ENCODE measurements at regions not wholly inside any gene's neighbourhood (a gene's known extent, or its start where the extent isn't known, plus 50 kb on each side); places are given as distances from the start of the nearest gene placed in this dataset.

DNA sequence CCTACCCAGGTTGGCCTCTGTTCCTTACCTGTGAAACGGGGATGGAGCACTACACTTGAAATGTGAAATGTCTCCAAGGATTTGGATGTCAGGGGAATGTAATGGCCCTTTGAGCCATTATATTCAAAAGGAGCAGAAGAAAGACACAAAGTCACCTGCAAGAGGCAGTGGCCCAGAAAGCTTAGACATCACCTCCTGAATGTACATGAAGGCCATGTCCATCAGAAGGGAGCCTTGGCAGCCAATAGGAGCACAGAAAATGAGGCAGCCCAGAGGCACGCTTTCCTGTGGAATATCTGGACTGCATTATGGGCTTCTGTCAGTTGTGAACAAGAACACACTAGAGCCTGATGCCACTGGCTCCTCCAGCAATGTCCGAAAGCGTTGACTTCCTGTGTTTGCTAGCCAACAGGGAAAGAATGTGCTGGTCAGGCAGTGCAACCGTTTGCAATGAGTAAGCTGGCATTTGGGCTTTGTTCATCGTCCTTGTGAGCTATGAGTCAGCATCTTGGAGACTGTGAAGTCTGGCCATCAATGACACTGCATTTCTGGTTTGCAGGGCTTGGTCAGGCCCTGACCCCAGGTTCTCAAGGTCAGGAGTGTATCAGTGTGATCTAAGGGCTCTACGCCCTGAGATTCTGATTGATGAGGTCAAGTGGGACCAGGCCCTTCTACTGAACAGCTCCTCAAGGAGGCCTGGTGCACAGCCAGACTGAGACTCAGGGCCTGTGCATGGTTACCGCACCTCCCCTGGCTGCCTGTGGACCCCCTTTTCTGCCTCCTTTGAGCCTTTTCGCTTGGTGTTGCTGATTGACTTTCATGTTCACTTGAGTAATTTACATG is 222.4 kb downstream of the RPS24 start:
- Histone ChIP-seq H3K4me3 (no peak overlapping the region), H3K27me3 (no peaks in the 10 kb centered on the region), H3K36me3 (replicated peaks in 1 of 2) (no peaks in the 10 kb centered on the region), H3K27ac (peak overlapping the region in 4 of 5 donors; percentile 59 to 93 (median 74)), H3K4me1 (replicated peaks in 1 of 2) (peaks cover 0 to 14% of the 10 kb centered on the region in 2 donors), H3K9me3 (replicated peaks in 1 of 3) (no peaks in the 10 kb centered on the region)
- 45 to 64% (median 49%) methylated on average over 8 to 9 of the region's 9 CpGs for WGBS, 4 donors
- intact Hi-C loops (cut with DNase I), result no loop called here
- peak; percentile 79 to 94 (median 92) for DNase-seq
- TF ChIP-seq, protein P1, sequence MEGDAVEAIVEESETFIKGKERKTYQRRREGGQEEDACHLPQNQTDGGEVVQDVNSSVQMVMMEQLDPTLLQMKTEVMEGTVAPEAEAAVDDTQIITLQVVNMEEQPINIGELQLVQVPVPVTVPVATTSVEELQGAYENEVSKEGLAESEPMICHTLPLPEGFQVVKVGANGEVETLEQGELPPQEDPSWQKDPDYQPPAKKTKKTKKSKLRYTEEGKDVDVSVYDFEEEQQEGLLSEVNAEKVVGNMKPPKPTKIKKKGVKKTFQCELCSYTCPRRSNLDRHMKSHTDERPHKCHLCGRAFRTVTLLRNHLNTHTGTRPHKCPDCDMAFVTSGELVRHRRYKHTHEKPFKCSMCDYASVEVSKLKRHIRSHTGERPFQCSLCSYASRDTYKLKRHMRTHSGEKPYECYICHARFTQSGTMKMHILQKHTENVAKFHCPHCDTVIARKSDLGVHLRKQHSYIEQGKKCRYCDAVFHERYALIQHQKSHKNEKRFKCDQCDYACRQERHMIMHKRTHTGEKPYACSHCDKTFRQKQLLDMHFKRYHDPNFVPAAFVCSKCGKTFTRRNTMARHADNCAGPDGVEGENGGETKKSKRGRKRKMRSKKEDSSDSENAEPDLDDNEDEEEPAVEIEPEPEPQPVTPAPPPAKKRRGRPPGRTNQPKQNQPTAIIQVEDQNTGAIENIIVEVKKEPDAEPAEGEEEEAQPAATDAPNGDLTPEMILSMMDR (IDR thresholded peaks at IDR 0.05), result no peak
- peak in 1 of 2 donors; percentile 44 for TF ChIP-seq POLR2A (IDR thresholded peaks at IDR 0.05)

DNA sequence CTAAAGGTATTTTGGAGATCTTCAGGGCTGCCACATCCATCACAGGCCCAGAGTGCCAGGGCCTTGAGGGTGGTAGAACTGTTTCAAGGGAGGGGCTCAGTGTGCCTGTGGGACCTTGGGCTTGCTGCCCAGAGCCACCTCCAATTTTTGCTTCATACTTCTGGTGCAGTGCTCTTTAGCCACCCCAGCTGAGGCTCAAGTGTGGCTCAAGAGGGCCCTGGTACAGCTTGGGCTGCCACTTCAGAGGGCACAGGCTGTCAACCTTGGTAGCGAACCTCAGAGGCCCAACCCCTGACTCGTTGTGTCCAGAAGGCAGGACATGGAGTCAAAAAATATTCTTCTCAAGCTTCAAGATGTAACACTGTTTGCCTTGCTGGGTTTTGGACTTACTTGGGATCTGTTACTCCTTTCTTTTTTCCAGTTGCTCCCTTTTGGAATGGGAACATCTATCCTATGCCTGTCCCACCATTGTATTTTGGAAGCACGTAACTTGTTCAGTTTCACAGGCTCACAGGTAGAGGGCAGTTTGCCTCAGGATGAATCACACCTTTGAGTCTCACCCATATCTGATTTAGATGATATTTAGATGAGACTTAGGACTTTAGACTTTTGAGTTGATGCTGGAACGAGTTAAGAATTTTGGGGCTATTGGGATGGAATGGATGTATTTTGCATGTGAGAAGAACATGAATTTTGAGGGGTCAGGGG is 224.8 kb downstream of the RPS24 start:
- Histone ChIP-seq H3K27ac (no peak overlapping the region), H3K27me3 (no peaks in the 10 kb centered on the region), H3K9me3 (replicated peaks in 1 of 3) (no peaks in the 10 kb centered on the region), H3K4me1 (replicated peaks in 1 of 2) (peaks cover 0 to 14% of the 10 kb centered on the region in 2 donors), H3K4me3 (no peak overlapping the region), H3K36me3 (replicated peaks in 1 of 2) (no peaks in the 10 kb centered on the region)
- no peak for TF ChIP-seq POLR2A (IDR thresholded peaks at IDR 0.05)
- TF ChIP-seq, protein P1 (IDR thresholded peaks at IDR 0.05), result no peak
- DNase-seq, result no peak
- 94 to 99% (median 96%) methylated on average over 4 of the region's 4 CpGs for WGBS, 4 donors
- intact Hi-C loops (cut with DNase I), result no loop called here

DNA sequence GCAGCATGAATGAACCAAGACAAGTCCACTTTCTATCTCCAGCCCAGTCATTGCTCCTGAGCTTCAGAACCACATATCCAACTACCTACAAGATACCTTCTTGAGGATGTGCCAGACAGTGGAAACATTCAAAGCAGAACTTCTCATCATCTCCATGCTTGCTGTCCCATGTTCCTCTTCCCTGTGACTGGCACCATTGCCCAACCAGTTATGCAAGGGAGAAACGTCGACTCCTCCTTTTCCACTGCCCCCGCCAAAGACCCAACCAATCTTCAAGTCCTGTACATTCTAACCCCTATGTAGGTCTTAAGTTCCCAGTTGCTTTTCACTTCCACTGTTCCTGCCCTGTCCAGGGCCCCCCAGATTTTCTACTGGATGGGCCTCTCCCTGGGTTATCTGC is 225.7 kb downstream of the RPS24 start:
- peaks cover 0 to 14% of the 10 kb centered on the region in 2 donors for H3K4me1 ChIP-seq (replicated peaks in 1 of 2)
- intact Hi-C loops (cut with DNase I), result no loop called here
- peak in 1 of 7 donors; percentile 16 for DNase-seq
- H3K27ac ChIP-seq, result no peak overlapping the region
- no peaks in the 10 kb centered on the region for H3K36me3 ChIP-seq (replicated peaks in 1 of 2)
- H3K27me3 ChIP-seq, result no peaks in the 10 kb centered on the region
- WGBS, 4 donors, result 88 to 98% (median 90%) methylated on average over 3 of the region's 3 CpGs
- TF ChIP-seq, protein P1 (IDR thresholded peaks at IDR 0.05), result no peak
- TF ChIP-seq POLR2A (IDR thresholded peaks at IDR 0.05), result no peak
- H3K4me3 ChIP-seq, result no peak overlapping the region
- no peaks in the 10 kb centered on the region for H3K9me3 ChIP-seq (replicated peaks in 1 of 3)

DNA sequence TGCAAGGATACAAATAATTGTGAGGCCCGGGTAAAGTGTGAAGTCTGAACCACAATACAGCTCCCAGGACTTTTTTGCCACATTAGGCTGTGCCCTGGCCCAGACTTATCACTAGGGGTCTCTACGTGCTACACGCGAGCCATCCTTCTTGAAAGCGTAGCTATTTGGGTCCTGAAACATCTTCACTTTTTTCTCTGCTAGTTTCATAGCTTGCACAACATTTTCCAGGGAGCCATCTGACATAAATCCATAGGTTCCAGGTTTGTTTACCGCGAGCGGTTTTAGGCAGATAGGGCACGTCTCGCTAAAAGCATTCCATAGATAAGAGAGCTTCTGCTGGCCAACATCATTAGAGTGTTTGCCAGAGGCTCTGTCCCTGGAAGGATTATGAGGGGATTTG is 226.5 kb downstream of the RPS24 start:
- Histone ChIP-seq H3K4me1 (replicated peaks in 1 of 2) (peaks cover 0 to 14% of the 10 kb centered on the region in 2 donors), H3K4me3 (no peak overlapping the region), H3K9me3 (replicated peaks in 1 of 3) (no peaks in the 10 kb centered on the region), H3K27me3 (no peaks in the 10 kb centered on the region), H3K36me3 (replicated peaks in 1 of 2) (no peaks in the 10 kb centered on the region), H3K27ac (no peak overlapping the region)
- no peak for DNase-seq
- intact Hi-C loops (cut with DNase I), result no loop called here
- TF ChIP-seq, protein P1 (IDR thresholded peaks at IDR 0.05), result no peak
- no peak for TF ChIP-seq POLR2A (IDR thresholded peaks at IDR 0.05)
- WGBS, 4 donors, result 79 to 84% (median 80%) methylated on average over 10 of the region's 10 CpGs
